ENCODE measurements at regions not wholly inside any gene's neighbourhood (a gene's known extent, or its start where the extent isn't known, plus 50 kb on each side); places are given as distances from the start of the nearest gene placed in this dataset.
"Not testable (repeated sequence)": the region's sequence is repeated elsewhere in the genome, so short reads cannot be mapped to it uniquely, and the experiment has no call there.

DNA sequence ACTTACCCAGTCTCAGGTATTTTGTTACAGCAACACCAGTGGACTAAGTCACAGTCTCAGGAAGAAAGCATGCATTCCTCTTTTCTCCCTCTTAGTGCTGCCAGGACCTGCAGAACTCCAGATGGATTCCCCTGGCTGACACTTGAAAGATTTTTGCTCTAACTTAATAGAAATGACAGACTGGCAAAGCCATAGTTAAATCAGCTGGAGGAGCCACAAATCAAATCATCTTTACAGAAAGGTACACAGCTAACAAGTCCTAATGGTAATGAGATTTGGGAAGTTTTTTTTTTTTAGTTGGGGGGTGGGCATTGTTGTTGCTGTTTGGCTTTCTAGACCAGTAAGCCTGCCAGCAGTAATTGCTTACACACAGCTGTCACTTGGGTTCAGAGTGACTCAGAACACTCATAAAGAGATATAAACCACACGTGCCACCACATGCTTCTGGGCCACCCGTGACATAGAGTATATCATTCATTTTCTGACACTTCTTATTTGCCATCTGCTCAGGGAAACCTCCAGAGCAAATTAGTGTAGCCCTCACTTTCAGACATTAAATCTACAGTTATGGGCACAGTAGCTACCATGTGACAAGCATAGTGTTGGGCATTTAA is 72.4 kb downstream of the FH start:
- H3K4me1 Mint-ChIP-seq, result peaks cover 3% of the 10 kb centered on the region
- DNase-seq (ENCODE audit: low spot score in 2 of 2), result no peak
- H3K9me3 Mint-ChIP-seq, result peaks cover 6% of the 10 kb centered on the region
- H3K27me3 Mint-ChIP-seq, result peaks cover 2% of the 10 kb centered on the region
- peaks cover 4% of the 10 kb centered on the region for H3K36me3 Mint-ChIP-seq
- H3K27ac Mint-ChIP-seq, result no peak overlapping the region
- ATAC-seq (ENCODE audit: low read depth), result no peak
- no peak overlapping the region for H3K4me3 Mint-ChIP-seq

DNA sequence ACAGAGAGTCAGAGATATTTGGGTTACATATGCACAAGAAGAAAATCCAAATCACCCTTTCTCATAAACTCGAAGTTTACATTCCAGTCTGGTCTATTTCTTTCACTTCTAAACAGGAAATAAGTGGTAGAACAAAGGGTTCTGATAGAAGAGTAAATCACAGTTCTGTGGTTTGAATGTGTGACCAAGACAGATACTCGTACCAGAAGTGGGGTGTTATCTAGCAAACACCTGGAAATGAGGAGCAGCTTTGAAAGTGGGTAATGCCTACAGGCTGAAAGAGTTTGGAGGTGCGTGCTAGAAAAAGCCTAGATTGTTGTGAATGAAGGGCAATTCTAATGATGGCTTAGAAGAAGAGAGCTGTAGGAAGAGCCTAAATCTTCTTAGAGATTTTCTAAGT is 74.7 kb downstream of the FH start:
- ATAC-seq (ENCODE audit: low read depth), result no peak

DNA sequence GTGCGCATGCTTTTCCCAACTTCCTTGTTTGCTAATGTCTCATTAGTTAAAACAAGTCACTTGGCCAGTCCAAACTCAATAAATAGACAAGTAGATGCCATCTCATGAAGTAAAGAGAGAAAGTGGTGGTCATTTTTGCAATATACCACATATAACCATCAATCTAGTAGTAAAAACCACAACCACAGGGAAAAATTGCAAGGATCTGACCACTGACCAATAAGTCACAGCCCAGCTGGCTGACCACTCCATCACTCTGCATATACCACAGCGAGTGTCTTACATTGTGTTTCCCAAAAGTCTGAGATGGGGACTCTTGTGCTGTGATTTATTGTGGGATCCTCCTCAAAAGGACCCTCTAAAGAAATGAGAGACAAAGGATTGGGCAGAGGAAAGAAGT is 76.0 kb downstream of the FH start:
- Mint-ChIP-seq H3K4me1 (no peaks in the 10 kb centered on the region), H3K36me3 (peaks cover 4% of the 10 kb centered on the region), H3K27me3 (peaks cover 3% of the 10 kb centered on the region), H3K4me3 (no peak overlapping the region), H3K9me3 (peaks cover 4% of the 10 kb centered on the region), H3K27ac (no peak overlapping the region)
- DNase-seq (ENCODE audit: low spot score in 2 of 2) (no peak), ATAC-seq (ENCODE audit: low read depth) (no peak)

More for the DNA sequence above, 74.7 kb downstream of the FH start:
- H3K4me3 Mint-ChIP-seq, result no peak overlapping the region
- H3K9me3 Mint-ChIP-seq, result peaks cover 4% of the 10 kb centered on the region
- H3K27me3 Mint-ChIP-seq, result peaks cover 2% of the 10 kb centered on the region
- peaks cover 3% of the 10 kb centered on the region for H3K4me1 Mint-ChIP-seq
- H3K27ac Mint-ChIP-seq, result no peak overlapping the region
- DNase-seq (ENCODE audit: low spot score in 2 of 2), result no peak
- H3K36me3 Mint-ChIP-seq, result peaks cover 4% of the 10 kb centered on the region

DNA sequence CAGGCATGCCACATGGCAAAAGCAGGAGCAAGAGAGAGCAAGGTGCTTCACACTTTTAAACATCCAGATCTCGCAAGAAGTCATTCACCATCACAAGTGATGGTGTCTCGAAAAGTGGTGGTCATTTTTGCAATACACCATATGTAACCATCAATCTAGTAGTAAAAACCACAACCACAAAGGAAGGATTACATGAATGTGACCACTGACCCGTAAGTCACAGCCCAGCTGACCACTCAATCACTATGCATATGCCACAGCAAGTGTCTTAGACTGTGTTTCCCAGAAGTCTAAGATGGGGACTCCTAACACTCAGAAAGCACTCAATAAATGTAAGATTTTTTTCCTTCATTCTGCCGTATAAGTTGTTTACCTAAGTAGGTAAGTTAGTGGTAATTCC is 76.9 kb downstream of the FH start:
- Mint-ChIP-seq H3K27me3 (peaks cover 3% of the 10 kb centered on the region), H3K36me3 (peaks cover 4% of the 10 kb centered on the region), H3K9me3 (peaks cover 4% of the 10 kb centered on the region), H3K4me3 (no peak overlapping the region), H3K4me1 (no peaks in the 10 kb centered on the region), H3K27ac (no peak overlapping the region)
- DNase-seq (ENCODE audit: low spot score in 2 of 2), result no peak
- ATAC-seq (ENCODE audit: low read depth), result no peak

DNA sequence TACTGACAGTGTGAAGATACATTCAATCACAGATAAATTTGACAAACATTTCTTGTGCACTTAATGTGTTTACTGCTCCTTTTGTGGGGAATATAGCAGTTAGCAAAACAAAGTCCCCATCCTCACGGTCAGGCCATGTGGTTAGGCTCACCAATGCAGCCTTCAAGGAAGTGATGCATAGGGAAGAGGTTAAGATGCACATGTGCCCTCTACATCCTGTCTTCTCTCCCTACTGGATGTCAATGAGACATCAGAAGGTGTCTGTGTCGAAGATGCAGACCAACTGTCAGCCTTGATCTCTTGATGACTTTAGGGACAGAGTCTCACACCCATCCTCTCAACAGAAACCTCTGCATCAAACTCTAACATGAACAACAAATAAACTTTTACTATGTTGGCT is 78.7 kb downstream of the FH start:
- no peaks in the 10 kb centered on the region for H3K4me1 Mint-ChIP-seq
- H3K36me3 Mint-ChIP-seq, result peaks cover 2% of the 10 kb centered on the region
- no peak overlapping the region for H3K27ac Mint-ChIP-seq
- H3K27me3 Mint-ChIP-seq, result peaks cover 3% of the 10 kb centered on the region
- H3K4me3 Mint-ChIP-seq, result no peak overlapping the region
- no peak for ATAC-seq (ENCODE audit: low read depth)
- H3K9me3 Mint-ChIP-seq, result peaks cover 3% of the 10 kb centered on the region
- no peak for DNase-seq (ENCODE audit: low spot score in 2 of 2)

DNA sequence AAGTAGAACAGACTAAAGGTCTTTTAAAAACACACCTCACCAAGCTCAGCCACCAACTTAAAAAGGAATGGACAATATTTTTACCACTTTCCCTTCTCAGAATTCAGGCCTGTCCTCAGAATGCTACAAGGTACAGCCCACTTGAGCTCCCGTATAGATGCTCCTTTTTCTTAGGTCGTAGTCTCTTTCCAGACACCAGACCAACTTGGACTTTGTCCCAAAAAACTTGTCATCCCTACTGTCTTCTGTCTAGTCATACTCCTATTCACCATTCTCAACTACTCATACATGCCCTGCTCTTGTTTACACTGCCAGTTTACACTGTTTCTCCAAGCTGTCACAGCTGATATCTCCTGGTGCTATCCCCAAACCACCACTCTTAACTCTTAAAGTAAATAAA is 80.9 kb downstream of the FH start:
- not testable (repeated sequence) for H3K9me3 Mint-ChIP-seq; H3K36me3 Mint-ChIP-seq; H3K4me3 Mint-ChIP-seq; H3K27ac Mint-ChIP-seq; ATAC-seq (ENCODE audit: low read depth); DNase-seq (ENCODE audit: low spot score in 2 of 2); H3K4me1 Mint-ChIP-seq
- H3K27me3 Mint-ChIP-seq, result peaks cover 11% of the 10 kb centered on the region

DNA sequence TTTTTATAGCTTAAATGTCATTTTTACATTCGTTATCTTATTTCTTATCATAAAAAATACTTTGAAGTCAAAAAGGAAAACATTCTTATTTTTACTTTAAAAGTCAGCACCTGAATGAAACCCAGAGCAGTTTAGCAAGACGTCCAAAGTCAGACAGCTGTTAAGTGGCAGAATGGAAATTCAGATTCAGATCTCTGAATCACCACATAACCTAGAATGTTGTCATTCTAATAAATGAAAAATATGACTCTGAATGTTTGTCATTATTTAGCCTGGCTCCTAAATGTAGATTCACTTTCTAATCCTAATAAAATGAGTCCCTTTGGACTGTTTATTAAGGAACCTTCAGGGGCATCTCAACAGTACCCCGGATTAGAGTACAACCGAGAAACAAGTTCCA is 75.2 kb upstream of the RGS7 start:
- no peak overlapping the region for H3K27ac Mint-ChIP-seq
- peaks cover 6% of the 10 kb centered on the region for H3K9me3 Mint-ChIP-seq
- H3K4me3 Mint-ChIP-seq, result no peak overlapping the region

DNA sequence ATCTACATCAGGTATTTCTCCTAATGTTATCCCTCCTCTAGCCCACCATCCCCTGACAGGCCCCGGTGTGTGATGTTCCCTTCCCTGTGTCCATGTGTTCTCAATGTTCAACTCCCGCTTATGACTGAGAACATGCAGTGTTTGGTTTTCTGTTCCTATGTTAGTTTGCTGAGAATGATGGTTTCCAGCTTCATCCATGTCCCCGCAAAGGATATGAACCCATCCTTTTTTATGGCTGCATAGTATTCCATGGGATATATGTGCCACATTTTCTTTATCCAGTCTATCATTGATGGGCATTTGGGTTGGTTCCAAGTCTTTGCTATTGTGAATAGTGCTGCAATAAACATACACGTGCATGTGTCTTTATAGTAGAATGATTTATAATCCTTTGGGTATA is 68.1 kb upstream of the RGS7 start:
- H3K4me1 Mint-ChIP-seq; H3K9me3 Mint-ChIP-seq; H3K27me3 Mint-ChIP-seq; DNase-seq (ENCODE audit: low spot score in 2 of 2); H3K27ac Mint-ChIP-seq; ATAC-seq (ENCODE audit: low read depth); H3K36me3 Mint-ChIP-seq: not testable (repeated sequence)
- peak overlapping the region; percentile 65 for H3K4me3 Mint-ChIP-seq

More for the DNA sequence above, 75.2 kb upstream of the RGS7 start:
- H3K4me1 Mint-ChIP-seq, result no peaks in the 10 kb centered on the region
- ATAC-seq (ENCODE audit: low read depth), result no peak
- no peak for DNase-seq (ENCODE audit: low spot score in 2 of 2)
- H3K27me3 Mint-ChIP-seq, result peaks cover 10% of the 10 kb centered on the region
- peaks cover 7% of the 10 kb centered on the region for H3K36me3 Mint-ChIP-seq

DNA sequence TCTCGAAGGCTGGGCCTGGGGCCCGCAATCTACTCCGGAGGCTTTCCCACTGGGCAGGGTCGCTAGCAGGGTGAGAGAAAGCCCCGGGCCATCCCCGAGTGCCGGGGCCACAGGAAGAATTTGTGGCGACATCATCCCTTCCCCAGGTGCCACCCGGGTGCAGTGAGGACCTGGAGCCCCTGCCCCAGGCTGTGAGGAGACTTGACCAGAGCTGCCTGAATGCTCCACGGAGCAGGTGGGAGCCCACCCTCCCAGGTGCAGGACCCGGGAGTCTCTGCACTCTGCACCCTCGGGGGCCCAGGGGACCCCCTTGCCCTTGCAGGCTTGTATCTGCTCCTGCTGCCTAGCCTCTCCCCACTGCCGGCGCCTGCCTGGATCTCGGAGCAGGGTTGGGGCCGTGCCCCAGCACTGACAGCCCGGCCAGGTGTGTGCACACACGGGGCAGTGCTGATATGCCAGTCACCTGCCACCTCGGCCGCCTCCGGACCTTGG is 67.5 kb upstream of the RGS7 start:
- Mint-ChIP-seq H3K27ac (no peak overlapping the region), H3K9me3 (peaks cover 3% of the 10 kb centered on the region), H3K4me3 (peak overlapping the region; percentile 86), H3K36me3 (no peaks in the 10 kb centered on the region), H3K27me3 (peaks cover 7% of the 10 kb centered on the region), H3K4me1 (peaks cover 5% of the 10 kb centered on the region)
- ATAC-seq (ENCODE audit: low read depth) (no peak), DNase-seq (ENCODE audit: low spot score in 2 of 2) (peak in 1 of 2 donors; percentile 13)

DNA sequence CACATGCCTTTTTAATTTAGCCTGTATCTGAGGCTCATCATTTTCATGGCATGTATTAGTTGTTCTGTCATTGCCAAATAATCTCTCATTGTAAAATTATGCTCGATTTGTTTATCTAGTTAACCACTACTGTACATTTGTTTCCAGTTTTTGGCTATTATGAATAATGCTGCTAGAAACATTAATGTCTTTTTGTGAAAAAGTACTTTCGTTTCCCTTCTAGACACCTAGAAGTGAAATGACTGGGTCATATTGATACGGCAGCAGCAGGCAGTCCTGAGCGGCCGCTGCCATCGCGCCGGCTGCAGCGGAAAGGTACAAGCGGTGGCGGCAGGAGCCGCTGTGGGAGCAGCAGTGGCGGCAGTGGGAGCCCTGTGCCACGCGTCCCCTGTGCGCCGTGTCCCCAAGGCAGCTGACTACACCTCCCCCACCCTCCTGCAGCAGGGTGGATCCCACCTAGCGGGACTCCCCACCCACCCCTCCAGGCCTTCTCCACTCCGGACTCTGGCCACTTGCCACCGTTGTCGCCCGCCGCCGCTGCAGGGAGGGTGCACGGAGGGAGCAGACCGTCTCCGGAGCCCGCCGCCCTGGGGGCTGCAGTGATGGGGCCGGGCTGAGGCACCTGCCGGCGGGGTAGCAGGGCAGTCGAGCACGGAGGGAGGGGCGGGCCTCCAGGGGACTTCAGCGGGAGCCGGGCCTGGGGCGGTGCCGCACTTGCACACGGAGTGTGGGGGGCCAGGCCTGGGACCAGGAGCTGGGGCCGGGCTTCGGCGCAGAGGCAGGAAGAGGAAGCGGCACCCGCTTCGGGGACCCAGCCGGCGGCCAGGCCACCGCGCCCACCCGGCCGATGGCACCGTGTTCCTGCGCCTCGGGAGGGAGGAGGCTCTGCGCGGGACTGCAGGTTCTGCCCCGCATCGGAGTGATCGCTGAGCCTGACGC is 66.8 kb upstream of the RGS7 start:
- Mint-ChIP-seq H3K4me1 (peaks cover 5% of the 10 kb centered on the region), H3K36me3 (no peaks in the 10 kb centered on the region), H3K27ac (no peak overlapping the region), H3K9me3 (peaks cover 3% of the 10 kb centered on the region), H3K27me3 (peaks cover 7% of the 10 kb centered on the region), H3K4me3 (peak overlapping the region; percentile 86)
- peak; percentile 75 for ATAC-seq (ENCODE audit: low read depth)
- DNase-seq (ENCODE audit: low spot score in 2 of 2), result peak; percentile 25 to 28

DNA sequence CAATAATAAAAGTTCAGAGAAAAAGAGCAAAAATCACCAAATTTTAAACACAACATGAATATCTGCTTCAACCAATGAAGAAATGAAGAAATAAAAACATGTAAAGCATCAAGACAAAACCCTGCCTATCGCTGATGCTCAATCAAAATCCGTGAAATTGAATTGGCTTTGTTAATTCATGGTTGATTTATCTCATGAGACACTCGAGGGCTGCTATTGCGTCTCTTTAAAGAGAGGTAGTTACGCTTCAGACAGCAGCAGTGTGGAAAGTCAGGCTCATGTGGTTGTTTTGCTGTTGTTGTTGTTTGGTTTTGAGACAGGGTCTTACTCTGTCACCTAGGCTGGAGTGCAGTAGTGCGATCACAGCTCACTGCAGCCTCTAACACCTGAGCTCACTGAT is 65.5 kb upstream of the RGS7 start:
- Mint-ChIP-seq H3K27me3 (peaks cover 7% of the 10 kb centered on the region), H3K4me1 (peaks cover 5% of the 10 kb centered on the region), H3K36me3 (no peaks in the 10 kb centered on the region), H3K4me3 (no peak overlapping the region), H3K9me3 (peaks cover 3% of the 10 kb centered on the region), H3K27ac (no peak overlapping the region)
- ATAC-seq (ENCODE audit: low read depth) (no peak), DNase-seq (ENCODE audit: low spot score in 2 of 2) (no peak)

DNA sequence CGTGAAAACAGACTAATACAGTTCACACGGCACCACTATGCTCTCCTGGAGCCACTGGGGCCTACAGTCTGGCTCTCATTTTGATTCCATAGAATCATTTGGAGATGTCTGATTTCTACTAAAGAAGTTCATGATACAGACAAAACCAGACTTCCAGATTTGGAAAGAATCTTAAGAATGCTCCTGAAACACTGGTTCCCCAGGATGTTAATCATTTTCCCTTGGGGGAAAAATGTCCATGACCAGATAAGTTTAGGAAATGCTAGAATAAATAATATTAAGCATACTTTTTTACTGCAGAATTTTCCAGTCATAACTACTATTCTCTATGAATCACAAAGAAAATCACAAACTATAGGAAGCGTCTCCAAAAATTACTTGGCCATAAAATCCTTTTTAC is 63.0 kb upstream of the RGS7 start:
- Mint-ChIP-seq H3K4me3 (no peak overlapping the region), H3K27me3 (peaks cover 6% of the 10 kb centered on the region), H3K4me1 (peaks cover 5% of the 10 kb centered on the region), H3K27ac (no peak overlapping the region), H3K9me3 (peaks cover 3% of the 10 kb centered on the region), H3K36me3 (no peaks in the 10 kb centered on the region)
- DNase-seq (ENCODE audit: low spot score in 2 of 2), result no peak
- no peak for ATAC-seq (ENCODE audit: low read depth)

DNA sequence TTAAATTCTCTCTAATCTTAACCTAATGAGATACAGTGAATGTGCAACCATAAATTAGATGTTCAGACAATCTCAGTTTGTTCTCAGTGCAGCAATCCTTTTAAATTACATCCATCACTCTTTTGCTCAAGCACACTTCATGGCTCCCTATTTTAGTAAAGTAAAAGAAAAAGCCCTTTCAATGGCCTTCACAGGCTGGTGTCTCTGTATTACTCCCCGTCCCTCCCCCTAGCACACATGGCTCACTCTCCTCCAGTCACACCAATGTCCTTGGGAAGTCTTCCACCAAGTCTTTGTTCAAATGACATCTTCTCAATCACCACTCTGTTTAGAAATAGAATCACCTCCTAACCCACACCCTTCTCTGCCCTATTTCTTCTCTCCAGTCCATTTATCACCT is 60.3 kb upstream of the RGS7 start:
- Mint-ChIP-seq H3K36me3 (no peaks in the 10 kb centered on the region), H3K4me1 (no peaks in the 10 kb centered on the region), H3K4me3 (no peak overlapping the region), H3K27me3 (peaks cover 6% of the 10 kb centered on the region), H3K27ac (no peak overlapping the region), H3K9me3 (peaks cover 3% of the 10 kb centered on the region)
- no peak for DNase-seq (ENCODE audit: low spot score in 2 of 2)
- ATAC-seq (ENCODE audit: low read depth), result no peak

DNA sequence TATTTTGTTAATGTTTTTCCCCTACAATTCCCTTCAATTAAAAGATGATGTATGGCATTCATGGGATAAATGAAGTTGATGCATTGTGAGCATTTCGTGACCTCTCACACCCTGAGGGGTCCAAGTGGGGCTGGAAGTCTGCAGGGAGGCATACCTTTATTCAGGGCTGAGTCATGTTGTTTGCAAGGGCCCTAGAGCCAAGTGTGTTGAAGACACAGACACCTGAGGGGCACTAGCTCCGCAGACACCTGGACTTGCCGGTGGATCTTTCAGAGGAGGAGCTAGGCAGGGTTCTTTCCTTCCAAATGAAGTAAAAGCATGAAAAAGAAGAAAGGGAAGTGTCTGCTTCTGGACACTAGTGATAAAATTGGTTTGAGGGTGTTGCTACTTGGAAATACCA is 57.0 kb upstream of the RGS7 start:
- Mint-ChIP-seq H3K27me3 (peaks cover 14% of the 10 kb centered on the region), H3K9me3 (peaks cover 2% of the 10 kb centered on the region), H3K27ac (no peak overlapping the region), H3K4me1 (no peaks in the 10 kb centered on the region), H3K36me3 (no peaks in the 10 kb centered on the region), H3K4me3 (no peak overlapping the region)
- ATAC-seq (ENCODE audit: low read depth) (no peak), DNase-seq (ENCODE audit: low spot score in 2 of 2) (no peak)
